AG09319 (cell line): ENCODE measurements at regions not wholly inside any gene's neighbourhood (a gene's known extent, or its start where the extent isn't known, plus 50 kb on each side); places are given as distances from the start of the nearest gene placed in this dataset.

Experiments
- DNase-seq: peaks from one replicate; pipeline ENCODE4 v3.0.0-alpha.2; 2010; ENCODE audit warnings: low read depth; ENCODE audit errors: extremely low read depth
- TF ChIP-seq, protein P1 (sequence below): IDR thresholded peaks from 2 replicates; pipeline ENCODE4 v1.5.1; 2011; ENCODE audit warnings: low read depth, mild to moderate bottlenecking, inconsistent platforms, low read length, moderate library complexity

DNA sequence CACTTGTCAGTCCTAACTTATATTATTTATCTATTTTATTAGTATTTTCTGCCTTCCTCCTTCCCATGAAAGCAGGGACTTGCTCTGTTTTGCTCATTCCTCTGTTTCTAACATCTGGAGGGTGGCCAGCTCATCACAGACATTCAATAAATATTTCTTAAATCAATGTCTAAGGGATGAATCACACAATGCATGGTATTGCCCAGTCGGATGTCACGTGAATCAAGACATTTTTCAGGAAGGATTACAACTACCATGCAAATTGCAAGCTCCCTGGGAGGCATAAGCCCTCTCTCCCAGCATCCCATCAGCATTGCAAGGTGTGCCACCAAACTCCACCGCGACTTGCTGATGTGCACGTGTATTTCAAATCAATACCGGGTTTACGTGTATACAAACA, 146.6 kb upstream of the RNF32 start:
- TF ChIP-seq, protein P1, sequence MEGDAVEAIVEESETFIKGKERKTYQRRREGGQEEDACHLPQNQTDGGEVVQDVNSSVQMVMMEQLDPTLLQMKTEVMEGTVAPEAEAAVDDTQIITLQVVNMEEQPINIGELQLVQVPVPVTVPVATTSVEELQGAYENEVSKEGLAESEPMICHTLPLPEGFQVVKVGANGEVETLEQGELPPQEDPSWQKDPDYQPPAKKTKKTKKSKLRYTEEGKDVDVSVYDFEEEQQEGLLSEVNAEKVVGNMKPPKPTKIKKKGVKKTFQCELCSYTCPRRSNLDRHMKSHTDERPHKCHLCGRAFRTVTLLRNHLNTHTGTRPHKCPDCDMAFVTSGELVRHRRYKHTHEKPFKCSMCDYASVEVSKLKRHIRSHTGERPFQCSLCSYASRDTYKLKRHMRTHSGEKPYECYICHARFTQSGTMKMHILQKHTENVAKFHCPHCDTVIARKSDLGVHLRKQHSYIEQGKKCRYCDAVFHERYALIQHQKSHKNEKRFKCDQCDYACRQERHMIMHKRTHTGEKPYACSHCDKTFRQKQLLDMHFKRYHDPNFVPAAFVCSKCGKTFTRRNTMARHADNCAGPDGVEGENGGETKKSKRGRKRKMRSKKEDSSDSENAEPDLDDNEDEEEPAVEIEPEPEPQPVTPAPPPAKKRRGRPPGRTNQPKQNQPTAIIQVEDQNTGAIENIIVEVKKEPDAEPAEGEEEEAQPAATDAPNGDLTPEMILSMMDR = no peak
- DNase-seq = no peak

DNA sequence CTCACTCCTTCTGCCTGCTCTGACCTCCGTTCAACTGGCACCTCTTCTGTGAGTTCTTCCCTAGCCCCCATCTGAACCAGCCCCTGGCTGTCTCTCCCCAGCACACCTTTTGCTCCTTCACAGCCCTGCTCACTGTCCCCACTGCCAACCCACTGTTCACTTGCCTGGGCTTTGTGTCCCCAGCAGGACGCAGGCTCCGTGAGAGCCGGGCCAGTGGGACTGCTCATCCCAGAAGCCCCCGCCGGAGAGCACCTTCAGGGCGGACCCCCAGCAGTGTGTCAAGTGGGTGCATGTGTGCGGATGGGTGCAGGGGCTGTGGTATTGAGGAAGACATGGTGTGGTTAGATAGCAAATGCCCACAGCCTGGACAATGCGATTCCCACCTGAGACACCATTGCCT, 148.4 kb upstream of the RNF32 start:
- no peak for DNase-seq
- TF ChIP-seq, protein P1 = no peak

DNA sequence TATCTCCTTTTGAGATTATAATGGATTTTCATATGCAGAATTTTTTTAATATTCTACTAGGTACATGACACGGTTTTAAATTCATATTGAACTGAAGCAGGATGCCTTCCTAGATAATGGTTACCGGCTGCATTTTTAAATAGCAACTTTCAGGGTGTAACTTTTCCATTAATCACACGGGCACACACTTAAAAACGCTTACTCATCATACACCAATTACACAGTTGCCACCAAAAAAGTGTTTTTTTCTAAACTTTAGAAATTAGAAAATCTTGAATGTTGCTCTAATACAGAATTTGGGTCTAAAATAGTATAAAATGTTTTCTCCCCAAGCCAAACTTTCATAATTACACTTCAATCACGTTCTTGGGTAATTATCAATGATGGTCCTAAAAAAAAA, 149.1 kb upstream of the RNF32 start:
- TF ChIP-seq, protein P1 = no peak
- DNase-seq = no peak

DNA sequence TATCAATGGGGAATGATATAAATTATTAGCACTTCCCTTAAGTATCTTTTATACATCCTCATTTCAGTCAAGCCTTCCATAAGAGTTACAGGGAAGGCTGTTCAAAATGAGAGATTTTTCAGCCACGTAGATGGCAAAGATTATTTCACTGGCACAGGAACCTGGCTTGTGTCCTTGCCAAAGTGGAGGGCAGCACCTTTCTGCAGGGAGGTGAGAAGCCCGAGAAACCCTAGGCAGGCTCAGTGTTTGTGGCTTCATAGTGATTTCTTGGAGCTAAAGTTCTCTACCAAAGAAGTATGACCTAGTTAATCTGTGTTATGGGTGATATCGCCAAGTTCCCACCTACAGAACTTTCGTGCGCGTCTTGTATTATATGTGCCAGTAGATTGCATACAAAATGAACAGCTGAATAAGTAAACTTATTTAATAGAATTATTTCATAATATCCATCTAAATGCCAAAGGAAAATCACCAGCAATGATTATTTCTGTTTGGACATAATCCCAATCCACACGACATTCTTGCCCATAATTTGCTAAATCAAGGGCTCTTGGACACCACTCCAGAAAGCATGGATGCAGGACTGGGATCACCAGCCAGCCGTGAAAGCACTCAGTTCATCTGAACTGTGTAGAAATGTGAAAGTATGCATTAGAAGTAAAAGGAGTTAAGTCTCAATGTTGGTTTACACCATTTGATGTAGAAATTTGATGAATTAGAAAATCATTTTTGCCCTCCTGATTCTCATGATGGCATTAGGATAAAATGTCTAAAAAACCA, 150.4 kb upstream of the RNF32 start:
- DNase-seq = no peak
- TF ChIP-seq, protein P1 = no peak

DNA sequence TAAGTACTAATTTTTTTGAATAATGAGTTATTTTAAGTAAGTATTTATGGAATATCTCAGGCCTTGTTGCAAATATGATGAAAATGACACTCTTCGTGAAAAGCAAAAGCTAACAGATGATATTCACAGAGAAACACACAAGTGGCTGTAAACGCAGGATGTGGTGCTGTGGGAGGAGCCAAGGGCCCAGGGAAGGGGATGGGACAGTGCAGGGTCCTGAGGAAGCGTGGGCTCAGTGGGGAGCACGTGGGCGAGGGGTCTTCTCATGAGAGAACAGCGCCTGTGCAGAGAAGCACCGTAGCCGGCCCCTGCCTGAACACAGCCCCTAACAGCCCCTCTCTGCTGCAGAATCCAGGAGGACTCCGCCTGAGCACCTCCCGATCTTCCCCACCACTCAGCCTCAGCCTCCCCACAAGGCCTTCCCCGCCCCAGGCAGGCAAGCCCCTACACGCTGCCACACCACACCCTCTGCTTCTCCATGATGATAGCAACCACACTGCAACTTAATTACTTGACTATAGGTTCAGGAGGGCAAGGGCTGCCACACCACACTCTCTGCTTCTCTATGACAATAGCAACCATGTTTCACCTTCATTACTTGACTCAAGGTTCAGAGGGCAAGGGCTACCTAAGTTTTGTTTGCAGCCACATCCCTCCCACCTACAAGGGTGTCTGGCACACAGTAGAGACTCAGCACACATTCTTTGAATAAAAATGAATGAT, 152.6 kb upstream of the RNF32 start:
- DNase-seq = no peak
- TF ChIP-seq, protein P1 = no peak

DNA sequence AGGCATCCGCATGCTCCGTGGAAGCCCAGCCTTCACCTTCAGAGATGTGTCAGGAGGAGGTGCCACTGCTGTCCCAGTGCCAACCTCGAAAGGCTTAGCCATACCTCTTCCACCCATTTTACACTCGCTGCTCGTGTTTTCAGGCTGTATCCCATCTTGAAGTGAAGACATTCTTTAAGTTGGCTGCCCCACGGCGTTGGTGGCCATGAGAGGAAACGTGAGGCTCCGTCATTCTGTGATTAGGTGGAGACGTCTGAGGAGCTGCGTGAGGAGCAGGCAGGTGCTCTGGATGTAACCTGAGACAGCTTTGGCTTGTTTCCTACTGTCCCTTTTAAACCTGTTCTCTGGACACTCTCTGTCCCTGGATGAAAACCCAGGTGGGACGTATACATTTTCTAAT, 159.9 kb upstream of the RNF32 start:
- TF ChIP-seq, protein P1 = no peak
- no peak for DNase-seq

DNA sequence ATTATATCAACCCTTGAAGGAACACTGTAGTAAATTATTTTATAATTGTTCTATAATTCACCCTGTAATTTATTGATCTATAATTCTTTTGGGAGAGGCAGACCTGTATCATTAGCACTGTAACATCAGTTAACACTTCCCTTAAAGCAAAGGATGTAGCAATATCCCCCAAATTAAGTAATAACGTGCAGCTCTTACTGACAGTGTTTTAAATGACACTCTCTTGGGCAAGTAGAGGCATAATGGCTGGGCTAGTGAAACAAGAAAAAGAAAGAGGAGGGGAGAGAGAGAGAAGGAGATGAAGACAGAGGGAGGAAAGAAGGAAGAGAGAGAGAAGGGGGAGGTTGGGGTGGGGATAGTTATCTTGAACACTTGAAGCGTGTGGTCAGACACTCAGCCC, 161.0 kb upstream of the RNF32 start:
- DNase-seq = no peak
- TF ChIP-seq, protein P1 = no peak
